Body of pancreas (tissue), 4 donors: ENCODE measurements at regions not wholly inside any gene's neighbourhood (a gene's known extent, or its start where the extent isn't known, plus 50 kb on each side); places are given as distances from the start of the nearest gene placed in this dataset.

ENCODE experiments used
- ATAC-seq: fragments of 150-250 bp; one replicate; pipeline ENCODE4 v1.9.1; 2016
- DNase-seq, 4 donors: peaks; one replicate each; pipeline ENCODE4 v3.0.0-alpha.2; 2019
- H3K27ac ChIP-seq, 4 donors: fragments of 200-600 bp; sonication (generic); 1 replicate in 3 of 4; 2 replicates in 1 of 4; pipeline versions ENCODE4 v1.5.1 to v1.6.1; 2016 to 2019; ENCODE audit warnings: mild to moderate bottlenecking in 1 of 4, mixed read lengths in 1 of 4, moderate library complexity in 1 of 4
- H3K27me3 ChIP-seq, 2 donors: fragments of 200-600 bp; sonication (generic); one replicate each; pipeline ENCODE4 v1.6.0; 2016; ENCODE audit warnings: mild to moderate bottlenecking in 1 of 2
- H3K36me3 ChIP-seq, 2 donors: fragments of 200-600 bp; sonication (generic); replicated peaks in 1 of 2; 2 replicates each; pipeline ENCODE4 v1.5.1; 2016; ENCODE audit warnings: low read depth in 2 of 2; ENCODE audit not compliant: insufficient read depth in 1 of 2
- H3K4me1 ChIP-seq: fragments of 200-600 bp; sonication (generic); one replicate; pipeline ENCODE4 v1.6.0; 2016
- H3K4me3 ChIP-seq, 2 donors: fragments of 200-600 bp; sonication (generic); 1 replicate in 1 of 2; 2 replicates in 1 of 2; pipeline ENCODE4 v1.5.1; 2016 to 2019
- H3K9me3 ChIP-seq, 3 donors: fragments of 200-600 bp; sonication (generic); 1 replicate in 2 of 3; 2 replicates in 1 of 3; pipeline ENCODE4 v1.5.1; 2016
- CTCF ChIP-seq, 7 experiments: fragments of 450-650 bp in 4 of 7; fragments of 200-600 bp in 3 of 7; sonication (generic) in 3 of 7; IDR thresholded peaks; one replicate each; pipeline ENCODE4 v1.5.1; 2016 to 2019; ENCODE audit warnings: antibody characterized with exemption in 7 of 7
- POLR2A ChIP-seq, 3 donors: fragments of 450-650 bp; IDR thresholded peaks; one replicate each; pipeline ENCODE4 v1.6.1; 2016; ENCODE audit warnings: antibody characterized with exemption in 3 of 3, mild to moderate bottlenecking in 2 of 3
- WGBS, 2 donors: methylation state at CpG; one replicate each; pipeline ENCODE4 v1.1.5; 2017; 5-methylcytosine and 5-hydroxymethylcytosine counted together
- intact Hi-C: fragments of 100-400 bp; cut with DNase I; formaldehyde crosslinking; loops from one replicate; pipeline ENCODE4 v1.15.1; 2023

- no peaks in the 10 kb centered on the region for H3K27me3 ChIP-seq
These were observed 508.4 kb downstream of the TFEC start for GRCh38 chr7:115522174-115522573.

GRCh38 chr7:115516341-115516740 is 514.2 kb downstream of the TFEC start:
- ATAC-seq, result no peak
- TF ChIP-seq CTCF (IDR thresholded peaks at IDR 0.05) (no peak), POLR2A (IDR thresholded peaks at IDR 0.05) (no peak)
- H3K9me3 ChIP-seq, result no peaks in the 10 kb centered on the region
- H3K27me3 ChIP-seq, result no peaks in the 10 kb centered on the region
- no peak for DNase-seq
- no peaks in the 10 kb centered on the region for H3K36me3 ChIP-seq
- intact Hi-C loops, result no loop called here
- no peaks in the 10 kb centered on the region for H3K4me1 ChIP-seq
- no peak overlapping the region for H3K27ac ChIP-seq
- H3K4me3 ChIP-seq, result no peak overlapping the region
- WGBS, 2 donors, result 53% methylated on average over 2 of the region's 2 CpGs

More at GRCh38 chr7:115522174-115522573, 508.4 kb downstream of the TFEC start:
- intact Hi-C loops, result no loop called here
- 76 to 84% methylated on average over 3 of the region's 3 CpGs for WGBS, 2 donors
- Histone ChIP-seq H3K9me3 (peaks cover 0 to 8% (median 0%) of the 10 kb centered on the region in 3 donors), H3K27ac (no peak overlapping the region), H3K36me3 (no peaks in the 10 kb centered on the region), H3K4me3 (no peak overlapping the region), H3K4me1 (no peaks in the 10 kb centered on the region)
- ATAC-seq, result no peak
- TF ChIP-seq CTCF (IDR thresholded peaks at IDR 0.05), result no peak
- TF ChIP-seq POLR2A (IDR thresholded peaks at IDR 0.05), result no peak
- no peak for DNase-seq

DNA sequence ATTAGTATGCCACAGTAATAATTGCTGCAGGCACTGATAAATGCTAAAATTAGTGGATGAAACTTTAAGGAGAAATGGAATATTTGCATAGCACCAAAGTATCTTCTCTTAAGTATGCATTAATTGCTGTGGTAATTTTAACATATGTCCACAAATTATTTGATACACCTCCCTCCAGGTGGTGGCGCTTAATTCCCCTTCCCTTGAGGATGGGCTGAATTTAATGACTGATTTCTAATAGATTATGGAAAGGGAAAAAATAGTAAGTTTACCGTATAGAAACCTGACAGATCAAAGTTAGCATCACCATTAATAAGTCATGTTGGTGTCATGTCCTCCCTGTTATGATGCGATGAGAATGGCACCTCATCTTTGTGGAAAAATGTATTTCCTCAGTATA is 519.2 kb downstream of the TFEC start:
- 90 to 93% methylated on average over 3 of the region's 3 CpGs for WGBS, 2 donors

GRCh38 chr7:115505136-115505535 is 525.4 kb downstream of the TFEC start:
- intact Hi-C loops, result no loop called here
- TF ChIP-seq CTCF (IDR thresholded peaks at IDR 0.05) (no peak), POLR2A (IDR thresholded peaks at IDR 0.05) (no peak)
- DNase-seq (no peak), ATAC-seq (no peak)
- Histone ChIP-seq H3K27ac (no peak overlapping the region), H3K4me1 (no peaks in the 10 kb centered on the region), H3K4me3 (no peak overlapping the region), H3K27me3 (no peaks in the 10 kb centered on the region), H3K36me3 (no peaks in the 10 kb centered on the region), H3K9me3 (no peaks in the 10 kb centered on the region)

More for the DNA sequence above, 519.2 kb downstream of the TFEC start:
- ATAC-seq, result no peak
- Histone ChIP-seq H3K9me3 (no peaks in the 10 kb centered on the region), H3K36me3 (no peaks in the 10 kb centered on the region), H3K27me3 (no peaks in the 10 kb centered on the region), H3K4me3 (no peak overlapping the region), H3K4me1 (no peaks in the 10 kb centered on the region), H3K27ac (no peak overlapping the region)
- no peak for DNase-seq
- TF ChIP-seq CTCF (IDR thresholded peaks at IDR 0.05) (no peak), POLR2A (IDR thresholded peaks at IDR 0.05) (no peak)
- intact Hi-C loops, result no loop called here

DNA sequence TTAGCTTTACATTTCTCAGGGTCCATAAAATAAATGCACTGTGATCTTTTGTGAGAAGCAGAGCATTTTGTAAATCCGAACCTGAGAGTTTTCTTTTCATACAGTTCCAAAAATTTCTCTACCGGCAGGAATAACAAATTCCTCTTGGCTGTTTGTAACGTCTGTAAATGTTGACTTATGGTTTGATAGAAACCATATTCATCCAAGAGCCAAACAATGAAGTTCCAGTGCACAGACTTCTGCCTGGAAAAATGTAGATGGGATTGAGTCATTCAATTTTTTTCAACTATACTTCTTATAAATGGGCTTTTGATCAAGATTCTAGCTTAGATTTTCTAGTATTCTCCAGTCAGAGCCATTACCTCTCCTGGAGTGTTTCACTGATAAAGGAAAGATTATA is 530.6 kb downstream of the TFEC start:
- 16 to 19% methylated on average over 3 of the region's 3 CpGs for WGBS, 2 donors
- no peaks in the 10 kb centered on the region for H3K27me3 ChIP-seq
- intact Hi-C loops, result no loop called here
- no peak for TF ChIP-seq CTCF (IDR thresholded peaks at IDR 0.05)
- TF ChIP-seq POLR2A (IDR thresholded peaks at IDR 0.05), result no peak
- no peak for DNase-seq
- H3K9me3 ChIP-seq, result no peaks in the 10 kb centered on the region
- no peaks in the 10 kb centered on the region for H3K36me3 ChIP-seq
- no peak overlapping the region for H3K4me3 ChIP-seq
- H3K4me1 ChIP-seq, result no peaks in the 10 kb centered on the region
- no peak overlapping the region for H3K27ac ChIP-seq
- no peak for ATAC-seq
